ENCODE measurements at regions not wholly inside any gene's neighbourhood (a gene's known extent, or its start where the extent isn't known, plus 50 kb on each side); places are given as distances from the start of the nearest gene placed in this dataset.

GRCh38 chr5:174625591-174626350 lies 98.6 kb upstream of the MSX2 start:
- no peak for TF ChIP-seq CTCF (IDR thresholded peaks at IDR 0.05)
- intact Hi-C loops (cut with DNase I), result no loop called here
- H3K36me3 ChIP-seq, result no peaks in the 10 kb centered on the region
- no peaks in the 10 kb centered on the region for H3K9me3 ChIP-seq
- H3K4me1 ChIP-seq, result no peaks in the 10 kb centered on the region
- no peaks in the 10 kb centered on the region for H3K27me3 ChIP-seq
- H3K4me3 ChIP-seq, result no peak overlapping the region
- no peak overlapping the region for H3K27ac ChIP-seq
- DNase-seq, result no peak
- no peak overlapping the region for H3K9ac ChIP-seq (ENCODE audit: low read depth in 2 of 2, low read length in 2 of 2)

- no peak for DNase-seq
- no peak for TF ChIP-seq CTCF (IDR thresholded peaks at IDR 0.05)
- no peaks in the 10 kb centered on the region for H3K27me3 ChIP-seq
Measured at GRCh38 chr5:174626369-174626920, 97.9 kb upstream of the MSX2 start.

GRCh38 chr5:174636094-174636493 lies 88.3 kb upstream of the MSX2 start:
- Histone ChIP-seq H3K9me3 (no peaks in the 10 kb centered on the region), H3K27ac (no peak overlapping the region), H3K36me3 (no peaks in the 10 kb centered on the region), H3K4me1 (no peaks in the 10 kb centered on the region), H3K27me3 (no peaks in the 10 kb centered on the region), H3K9ac (ENCODE audit: low read depth in 2 of 2, low read length in 2 of 2) (no peak overlapping the region), H3K4me3 (no peak overlapping the region)
- intact Hi-C loops (cut with DNase I), result no loop called here
- no peak for DNase-seq
- no peak for TF ChIP-seq CTCF (IDR thresholded peaks at IDR 0.05)

More at GRCh38 chr5:174626369-174626920, 97.9 kb upstream of the MSX2 start:
- no peaks in the 10 kb centered on the region for H3K4me1 ChIP-seq
- H3K27ac ChIP-seq, result no peak overlapping the region
- H3K9me3 ChIP-seq, result no peaks in the 10 kb centered on the region
- intact Hi-C loops (cut with DNase I), result no loop called here
- H3K36me3 ChIP-seq, result no peaks in the 10 kb centered on the region
- no peak overlapping the region for H3K4me3 ChIP-seq
- H3K9ac ChIP-seq (ENCODE audit: low read depth in 2 of 2, low read length in 2 of 2), result no peak overlapping the region

GRCh38 chr5:174642816-174643405 lies 81.5 kb upstream of the MSX2 start:
- no peak overlapping the region for H3K27ac ChIP-seq
- H3K4me3 ChIP-seq, result no peak overlapping the region
- H3K27me3 ChIP-seq, result no peaks in the 10 kb centered on the region
- no peaks in the 10 kb centered on the region for H3K4me1 ChIP-seq
- intact Hi-C loops (cut with DNase I), result no loop called here
- no peak for TF ChIP-seq CTCF (IDR thresholded peaks at IDR 0.05)
- no peak for DNase-seq
- no peak overlapping the region for H3K9ac ChIP-seq (ENCODE audit: low read depth in 2 of 2, low read length in 2 of 2)
- no peaks in the 10 kb centered on the region for H3K36me3 ChIP-seq
- no peaks in the 10 kb centered on the region for H3K9me3 ChIP-seq

GRCh38 chr5:174644436-174644835 lies 79.9 kb upstream of the MSX2 start:
- H3K9me3 ChIP-seq, result no peaks in the 10 kb centered on the region
- no peaks in the 10 kb centered on the region for H3K4me1 ChIP-seq
- H3K36me3 ChIP-seq, result no peaks in the 10 kb centered on the region
- no peaks in the 10 kb centered on the region for H3K27me3 ChIP-seq
- no peak overlapping the region for H3K4me3 ChIP-seq
- no peak overlapping the region for H3K9ac ChIP-seq (ENCODE audit: low read depth in 2 of 2, low read length in 2 of 2)
- no peak for DNase-seq
- TF ChIP-seq CTCF (IDR thresholded peaks at IDR 0.05), result no peak
- intact Hi-C loops (cut with DNase I), result no loop called here
- no peak overlapping the region for H3K27ac ChIP-seq
